HepG2 (cell line): ENCODE measurements at regions not wholly inside any gene's neighbourhood (a gene's known extent, or its start where the extent isn't known, plus 50 kb on each side); places are given as distances from the start of the nearest gene placed in this dataset.

ENCODE experiments used
- ATAC-seq: fragments of 200-7000 bp; cut with Tn5 transposase; 3 replicates; pipeline ENCODE4 v1.9.1; 2020; ENCODE audit warnings: mild to moderate bottlenecking, moderate library complexity
- BruUV-seq: library from RNA; stranded (reverse); fragments of 400-500 nt; replicated peaks from 2 replicates; lab custom pipeline; 2021; lab: Mats Ljungman, UMichigan
- CTCF ChIA-PET: fragments of 300-600 bp; formaldehyde crosslinking; extraction: SDS; loops from one replicate; lab custom pipeline; 2021; ENCODE audit warnings: low total read pairs, inconsistent platforms, low intra/inter-chr PET ratio; lab: Yijun Ruan, JAX
- POLR2A ChIA-PET: fragments of 350-600 bp; sonication (Branson Sonifier 250); formaldehyde crosslinking; loops from one replicate; lab custom pipeline; 2020; ENCODE audit warnings: antibody characterized with exemption, inconsistent platforms; lab: Yijun Ruan, JAX
- DNase-seq: peaks from one replicate; pipeline ENCODE4 v3.0.0-alpha.2; 2015; ENCODE audit warnings: low spot score
- FAIRE-seq: peaks from 3 replicates; lab custom pipeline; 2011; peaks lifted over from hg19 to GRCh38; lab: Jason Lieb, UNC
- H2AFZ ChIP-seq: one replicate; pipeline ENCODE4 v1.6.1; 2011; ENCODE audit warnings: low read length, inconsistent platforms
- H3K27ac ChIP-seq: fragments of 300-600 bp; 3 replicates; pipeline ENCODE4 v1.8.0; 2011; ENCODE audit warnings: mixed run types, mild to moderate bottlenecking, mixed read lengths, low read length, inconsistent platforms; ENCODE audit not compliant: insufficient read depth; ENCODE audit errors: extremely low read length
- H3K27me3 ChIP-seq, 2 experiments: fragments of 200-600 bp in 1 of 2; 2 replicates in 1 of 2; 3 replicates in 1 of 2; pipeline versions ENCODE4 v1.6.0 to v1.8.0; 2011; ENCODE audit warnings: low read length in 2 of 2, mild to moderate bottlenecking in 2 of 2, moderate library complexity in 2 of 2, inconsistent platforms in 1 of 2; ENCODE audit not compliant: insufficient read depth in 2 of 2, control insufficient read depth in 1 of 2
- H3K36me3 ChIP-seq, 2 experiments: fragments of 200-600 bp in 1 of 2; replicated peaks in 1 of 2; 2 replicates in 1 of 2; 3 replicates in 1 of 2; pipeline versions ENCODE4 v1.5.1 to v1.8.0; 2011; ENCODE audit warnings: low read length in 2 of 2, inconsistent platforms in 1 of 2; ENCODE audit not compliant: insufficient read depth in 2 of 2, control insufficient read depth in 1 of 2
- H3K4me1 ChIP-seq: 2 replicates; pipeline ENCODE4 v1.5.1; 2012; ENCODE audit warnings: low read length, inconsistent platforms; ENCODE audit not compliant: insufficient read depth
- H3K4me2 ChIP-seq: 2 replicates; pipeline ENCODE4 v1.6.0; 2011; ENCODE audit warnings: low read depth, low read length, inconsistent platforms
- H3K4me3 ChIP-seq, 3 experiments: fragments of 200-600 bp in 1 of 3; sonication (generic), shearing (Covaris generic) in 1 of 3; replicated peaks in 1 of 3; 2 replicates each; pipeline ENCODE4 v1.5.1; 2011 to 2016; ENCODE audit warnings: low read length in 3 of 3, inconsistent platforms in 2 of 3, low read depth in 2 of 3, mild to moderate bottlenecking in 2 of 3, control low read depth in 1 of 3, mixed read lengths in 1 of 3; ENCODE audit not compliant: insufficient read depth in 1 of 3
- H3K79me2 ChIP-seq: one replicate; pipeline ENCODE4 v1.6.1; 2011; ENCODE audit warnings: low read length, inconsistent platforms; ENCODE audit not compliant: insufficient read depth
- H3K9ac ChIP-seq: 2 replicates; pipeline ENCODE4 v1.6.0; 2011; ENCODE audit warnings: mild to moderate bottlenecking, low read depth, low read length, inconsistent platforms; ENCODE audit not compliant: insufficient read depth
- H3K9me3 ChIP-seq: 2 replicates; pipeline ENCODE4 v1.5.1; 2012; ENCODE audit warnings: mild to moderate bottlenecking, low read length
- H4K20me1 ChIP-seq: 2 replicates; pipeline ENCODE4 v1.6.0; 2011; ENCODE audit warnings: inconsistent platforms, mild to moderate bottlenecking, low read length, moderate library complexity; ENCODE audit not compliant: insufficient read depth
- ARNT2 ChIP-seq: sonication (generic); formaldehyde crosslinking; IDR thresholded peaks from 2 replicates; pipeline ENCODE4 v1.8.0; 2022; ENCODE audit warnings: mild to moderate bottlenecking, low read depth, missing genetic modification reagents, moderate library complexity
- ATF2 ChIP-seq: sonication (generic); formaldehyde crosslinking; IDR thresholded peaks from 2 replicates; pipeline ENCODE4 v1.4.0; 2020; ENCODE audit warnings: missing genetic modification reagents
- CHCHD3 ChIP-seq: sonication (generic); formaldehyde crosslinking; IDR thresholded peaks from 2 replicates; pipeline ENCODE4 v1.8.0; 2022; ENCODE audit warnings: mild to moderate bottlenecking, missing genetic modification reagents, moderate library complexity
- GLMP ChIP-seq: sonication (generic); formaldehyde crosslinking; IDR thresholded peaks from 2 replicates; pipeline ENCODE4 v1.9.0; 2021; ENCODE audit warnings: missing genetic modification reagents, mild to moderate bottlenecking, borderline replicate concordance
- HNRNPK ChIP-seq: fragments of 200-400 bp; formaldehyde crosslinking; IDR thresholded peaks from 2 replicates; pipeline ENCODE4 v1.6.1; 2018; ENCODE audit warnings: low read length, low read depth, moderate library complexity, mild to moderate bottlenecking; ENCODE audit not compliant: poor library complexity, severe bottlenecking
- IKZF4 ChIP-seq: sonication (generic); formaldehyde crosslinking; IDR thresholded peaks from 2 replicates; pipeline ENCODE4 v1.5.1; 2020; ENCODE audit warnings: borderline replicate concordance, mild to moderate bottlenecking, low read depth, missing genetic modification reagents; ENCODE audit errors: not compliant biosample characterization
- JUND ChIP-seq: sonication (generic); formaldehyde crosslinking; IDR thresholded peaks from 2 replicates; pipeline ENCODE4 v1.8.0; 2022; ENCODE audit warnings: mild to moderate bottlenecking, missing genetic modification reagents
- MXD1 ChIP-seq: sonication (generic); formaldehyde crosslinking; IDR thresholded peaks from 2 replicates; pipeline ENCODE4 v1.4.0; 2020; ENCODE audit warnings: mild to moderate bottlenecking, missing genetic modification reagents
- NCOR1 ChIP-seq: fragments of 200-600 bp; sonication (generic); IDR thresholded peaks from 2 replicates; pipeline ENCODE4 v1.7.0; 2017; ENCODE audit warnings: antibody characterized with exemption, low read length, borderline replicate concordance
- TFDP2 ChIP-seq: sonication (generic); formaldehyde crosslinking; IDR thresholded peaks from 2 replicates; pipeline ENCODE4 v1.4.0; 2020; ENCODE audit warnings: missing genetic modification reagents
- ZFP36L2 ChIP-seq: sonication (generic); formaldehyde crosslinking; IDR thresholded peaks from 2 replicates; pipeline ENCODE4 v1.4.0; 2020; ENCODE audit warnings: missing genetic modification reagents
- ZNF292 ChIP-seq: sonication (generic); formaldehyde crosslinking; IDR thresholded peaks from 2 replicates; pipeline ENCODE4 v1.8.1; 2022; ENCODE audit warnings: mild to moderate bottlenecking, low read depth, missing genetic modification reagents, borderline replicate concordance
- ZNF776 ChIP-seq: sonication (generic); formaldehyde crosslinking; IDR thresholded peaks from 2 replicates; pipeline ENCODE4 v1.4.0; 2020; ENCODE audit warnings: mild to moderate bottlenecking, missing genetic modification reagents
- ZNF781 ChIP-seq: sonication (generic); formaldehyde crosslinking; IDR thresholded peaks from 2 replicates; pipeline ENCODE4 v1.5.1; 2020; ENCODE audit warnings: borderline replicate concordance, mild to moderate bottlenecking, missing genetic modification reagents; ENCODE audit errors: not compliant biosample characterization
- WGBS: methylation state at CpG from one replicate; pipeline ENCODE4 v1.1.6; 2017; ENCODE audit warnings: low lambda C conversion rate; 5-methylcytosine and 5-hydroxymethylcytosine counted together
- in situ Hi-C: cut with HindIII; loops from 2 replicates; pipeline ENCODE4 v1.10.0; 2017; ENCODE audit warnings: low pct_unique_long_range_greater_than_20kb; ENCODE audit not compliant: extremely low pct_ligation_motif_present
- intact Hi-C: fragments of 100-400 bp; cut with micrococcal nuclease; formaldehyde crosslinking; loops from one replicate; pipeline ENCODE4 v1.10.0; 2022; ENCODE audit not compliant: unreplicated experiment

- TF ChIP-seq ARNT2 (CRISPR knock-in tag) (no peak), TFDP2 (CRISPR knock-in tag) (no peak), ZNF776 (CRISPR knock-in tag) (no peak), GLMP (CRISPR knock-in tag) (no peak), ZFP36L2 (CRISPR knock-in tag) (no peak), IKZF4 (CRISPR knock-in tag) (no peak), NCOR1 (no peak), HNRNPK (no peak)
Observed at GRCh38 chr9:79054500-79054899, 517.3 kb upstream of the TLE4 start (continued).

GRCh38 chr9:79056041-79056440 lies 515.7 kb upstream of the TLE4 start:
- in situ Hi-C loops (no loop called here), intact Hi-C loops (no loop called here)
- ChIA-PET CTCF (no interaction called here), POLR2A (no interaction called here)
- Histone ChIP-seq H3K27me3 (no peaks in the 10 kb centered on the region), H3K4me2 (no peak overlapping the region), H3K79me2 (no peaks in the 10 kb centered on the region), H3K4me3 (no peak overlapping the region), H3K27ac (no peak overlapping the region), H3K36me3 (no peaks in the 10 kb centered on the region), H3K4me1 (no peaks in the 10 kb centered on the region), H4K20me1 (no peaks in the 10 kb centered on the region), H3K9ac (no peak overlapping the region), H2AFZ (no peak overlapping the region), H3K9me3 (0 out of 2 replicates have a peak, but pooled peaks cover 3% of the 10 kb centered on the region)
- BruUV-seq: no TSS peak
- ATAC-seq (no peak), DNase-seq (no peak), FAIRE-seq (no peak)
- 3% methylated on average over 5 of the region's 5 CpGs for WGBS
- TF ChIP-seq ZNF781 (CRISPR knock-in tag) (no peak), ATF2 (CRISPR knock-in tag) (no peak), JUND (CRISPR knock-in tag) (no peak), ZNF292 (no peak), MXD1 (CRISPR knock-in tag) (no peak), CHCHD3 (CRISPR knock-in tag) (no peak)
